HUDEP-2 (cell line): ENCODE measurements at regions not wholly inside any gene's neighbourhood (a gene's known extent, or its start where the extent isn't known, plus 50 kb on each side); places are given as distances from the start of the nearest gene placed in this dataset.
"Not testable (repeated sequence)": the region's sequence is repeated elsewhere in the genome, so short reads cannot be mapped to it uniquely, and the experiment has no call there.

Experiments used
- DNase-seq, 76 experiments: peaks; one replicate each; lab custom pipeline; 2025; ENCODE audit not compliant: unreplicated experiment in 76 of 76; lab: John Stamatoyannopoulos, UW

GRCh38 chr6:114862819-114863218 lies 520.0 kb upstream of the HS3ST5 start:
- no peak for DNase-seq

DNA sequence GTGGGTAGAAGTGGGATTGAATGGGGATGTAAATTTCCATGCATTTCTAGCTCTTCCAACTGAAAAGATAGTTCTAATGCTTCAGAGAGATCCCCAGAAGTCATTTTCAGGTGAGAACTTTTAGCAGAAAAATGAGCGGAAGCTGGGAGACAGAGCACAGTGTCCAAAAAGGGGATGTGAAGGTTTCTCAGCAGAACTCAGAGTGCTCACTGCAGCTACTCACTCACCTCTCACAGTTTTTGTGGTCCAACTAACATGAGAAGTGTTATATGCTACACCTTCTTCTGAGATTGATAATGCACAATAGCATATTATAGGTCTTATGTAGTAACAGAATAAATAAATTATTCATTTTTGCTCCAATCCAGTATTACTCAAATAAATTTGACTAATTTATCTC lies 519.2 kb upstream of the HS3ST5 start:
- DNase-seq, result no peak

- no peak for DNase-seq
Measured at GRCh38 chr6:114844359-114844758, 501.5 kb upstream of the HS3ST5 start.

- DNase-seq, result no peak
Measured at GRCh38 chr6:114839019-114839418, 496.2 kb upstream of the HS3ST5 start.

DNA sequence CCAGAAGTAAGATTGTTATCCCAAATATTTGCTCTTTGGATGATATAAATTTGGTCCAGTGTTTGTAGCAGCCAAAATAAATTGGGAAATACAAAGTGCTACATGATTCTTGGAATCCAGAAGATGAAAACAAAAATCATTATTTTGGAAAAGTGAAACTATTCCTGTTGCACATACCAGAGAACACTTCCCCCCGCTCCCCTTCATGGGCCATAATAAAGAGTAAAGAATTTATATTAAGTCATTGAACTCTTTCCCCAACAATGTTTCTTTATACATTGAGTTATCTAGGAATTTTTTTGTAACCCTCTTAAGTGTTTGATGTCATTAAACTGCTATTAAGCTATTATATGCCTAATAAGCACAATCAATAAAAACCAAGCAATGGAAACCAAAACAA lies 490.4 kb upstream of the HS3ST5 start:
- DNase-seq, result no peak

GRCh38 chr6:114830515-114830914 lies 487.7 kb upstream of the HS3ST5 start:
- no peak for DNase-seq

GRCh38 chr6:114827135-114827534 lies 484.3 kb upstream of the HS3ST5 start:
- no peak for DNase-seq

DNA sequence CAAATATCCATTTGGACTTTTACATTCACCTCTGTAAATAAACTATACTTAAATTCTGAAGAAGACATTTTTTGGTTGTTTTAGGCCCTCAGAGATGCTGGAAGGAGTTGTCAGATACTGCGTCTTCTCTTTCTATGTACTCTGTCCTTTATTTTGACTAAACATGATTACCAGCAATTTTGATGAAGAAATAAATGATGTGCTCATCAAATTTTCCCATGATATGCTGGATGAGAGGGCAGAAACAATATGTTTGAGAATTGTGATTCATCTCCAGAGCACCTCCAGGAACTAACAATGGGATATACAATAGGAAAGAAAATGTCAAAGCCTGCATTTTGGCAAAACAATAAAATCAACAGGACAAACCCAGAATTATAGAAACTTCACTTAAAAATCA lies 481.6 kb upstream of the HS3ST5 start:
- no peak for DNase-seq

- no peak for DNase-seq
Measured at GRCh38 chr6:114816678-114817077, 473.9 kb upstream of the HS3ST5 start.

- no peak for DNase-seq
Measured at GRCh38 chr6:114810468-114810867, 467.6 kb upstream of the HS3ST5 start.

GRCh38 chr6:114805426-114805825 lies 462.6 kb upstream of the HS3ST5 start:
- DNase-seq, result not testable (repeated sequence)

GRCh38 chr6:114796576-114796975 lies 453.8 kb upstream of the HS3ST5 start:
- DNase-seq, result no peak

DNA sequence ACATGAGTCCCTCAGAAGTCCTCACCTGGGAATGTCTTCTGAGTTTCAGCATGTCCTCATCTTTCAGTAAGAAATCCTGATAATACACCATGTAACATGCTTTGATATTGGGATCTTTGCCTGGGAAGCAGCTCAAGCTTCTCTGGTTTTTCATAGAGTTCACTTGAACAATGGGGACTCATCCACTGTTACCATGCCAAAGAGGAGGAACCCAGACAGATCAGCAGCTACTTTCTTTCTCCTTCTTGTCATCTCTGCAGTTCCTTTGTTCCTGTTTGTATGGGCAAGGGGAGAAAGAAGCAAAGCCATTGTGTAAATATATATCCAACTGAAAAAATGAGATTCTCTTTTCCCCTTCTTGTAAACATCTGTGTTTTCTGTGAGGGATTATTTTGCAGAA lies 450.6 kb upstream of the HS3ST5 start:
- no peak for DNase-seq

DNA sequence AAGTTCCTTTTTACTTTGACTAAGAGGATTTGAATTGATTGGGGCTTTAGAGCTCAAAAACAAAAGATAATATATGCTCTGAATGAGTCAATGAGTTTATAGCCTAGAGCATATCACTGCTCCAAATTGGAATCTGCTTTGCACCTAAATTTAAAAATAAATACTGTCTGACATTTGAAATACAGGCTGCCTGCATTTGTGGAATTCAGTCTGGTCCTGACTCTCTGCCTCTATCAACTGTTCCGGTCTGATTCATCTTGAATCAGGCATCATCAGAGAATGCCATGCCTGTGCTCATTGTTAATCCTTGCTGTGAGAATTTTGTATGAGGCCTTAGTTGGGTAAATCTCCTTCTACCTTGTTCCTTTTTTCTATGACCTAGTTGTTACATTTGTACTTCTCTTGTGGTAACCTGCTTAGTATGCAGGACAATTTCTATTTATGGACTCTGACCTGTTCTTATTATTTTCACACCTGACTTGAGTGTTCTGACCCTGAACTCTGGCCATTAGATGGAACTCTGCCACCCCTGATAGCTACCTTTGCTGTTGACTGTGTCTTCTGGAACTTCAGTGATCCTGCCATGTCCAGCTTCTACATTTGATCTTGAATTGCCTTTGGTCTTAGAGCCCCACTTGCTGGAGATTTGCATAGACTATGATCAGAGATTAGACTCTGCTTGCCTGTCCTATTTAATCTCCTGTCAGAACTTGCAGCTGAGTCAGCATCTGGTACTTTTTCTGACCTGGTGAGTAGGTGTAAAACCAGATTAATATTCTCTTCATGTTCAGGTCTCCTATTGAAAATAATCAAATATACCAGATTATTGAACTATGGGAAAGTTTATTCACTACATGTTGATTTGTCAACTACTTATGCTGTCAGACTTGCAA lies 442.7 kb upstream of the HS3ST5 start:
- no peak for DNase-seq

DNA sequence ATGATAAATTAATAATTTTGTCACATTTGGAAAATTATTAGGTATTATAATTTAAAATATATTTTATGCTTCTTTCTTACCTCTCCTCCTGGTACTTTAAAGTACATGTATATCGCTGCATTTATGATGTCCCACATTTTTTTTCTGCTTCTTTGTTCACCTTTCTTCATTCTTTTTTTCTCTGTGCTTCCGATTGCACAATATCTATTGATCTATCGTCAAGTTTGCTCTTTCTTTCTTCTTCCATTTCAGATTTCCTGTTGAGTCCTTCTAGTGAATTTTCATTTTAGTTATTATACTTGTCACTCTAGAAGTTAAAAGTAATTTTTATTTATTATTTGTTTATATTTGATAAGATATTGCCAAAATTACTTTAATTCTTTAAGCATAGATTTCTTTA lies 441.0 kb upstream of the HS3ST5 start:
- DNase-seq, result no peak

- no peak for DNase-seq
Measured at GRCh38 chr6:114783083-114783482, 440.3 kb upstream of the HS3ST5 start.

DNA sequence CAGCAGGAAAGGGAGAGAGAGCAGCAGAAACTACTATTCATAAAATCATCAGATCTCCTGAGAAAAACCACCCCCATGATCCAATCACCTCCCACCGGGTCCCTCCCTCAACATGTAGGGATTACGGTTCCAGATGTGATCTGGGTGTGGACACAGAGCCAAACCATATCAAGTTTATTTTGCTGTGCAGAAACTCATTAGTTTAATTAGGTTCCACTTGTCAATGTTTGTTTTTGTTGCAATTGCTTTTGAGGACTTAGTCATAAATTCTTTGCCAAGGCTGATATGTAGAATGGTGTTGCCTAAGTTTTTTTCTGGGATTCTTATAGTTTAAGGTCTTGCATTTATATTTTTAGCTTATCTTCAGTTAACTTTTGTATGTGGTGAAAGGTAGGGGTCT lies 422.0 kb upstream of the HS3ST5 start:
- DNase-seq, result no peak

GRCh38 chr6:114762145-114762544 lies 419.3 kb upstream of the HS3ST5 start:
- no peak for DNase-seq

- peak in 35 of 76 experiments; percentile 1 to 60 (median 21) for DNase-seq
Measured at GRCh38 chr6:114747995-114748625, 405.3 kb upstream of the HS3ST5 start.

- no peak for DNase-seq
Measured at GRCh38 chr6:114740547-114740946, 397.7 kb upstream of the HS3ST5 start.

DNA sequence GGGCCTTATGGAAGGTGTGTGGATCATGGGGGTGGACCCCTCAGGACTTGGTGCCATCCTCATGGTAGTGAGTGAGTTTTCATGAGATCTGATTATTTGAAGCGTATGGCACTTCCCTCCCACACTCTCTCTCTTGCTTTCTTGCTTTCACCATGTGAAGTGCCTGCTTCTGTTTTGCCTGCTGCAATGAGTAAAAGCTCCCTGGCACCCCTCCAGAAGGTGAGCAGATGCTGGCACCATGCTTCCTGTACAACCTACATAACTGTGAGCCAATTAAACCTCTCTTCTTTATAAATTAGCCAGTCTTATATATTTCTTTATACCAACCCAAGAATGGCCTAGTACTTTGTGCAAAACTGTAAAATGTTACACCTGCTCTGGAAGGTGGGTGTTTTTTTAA lies 396.8 kb upstream of the HS3ST5 start:
- DNase-seq, result no peak

DNA sequence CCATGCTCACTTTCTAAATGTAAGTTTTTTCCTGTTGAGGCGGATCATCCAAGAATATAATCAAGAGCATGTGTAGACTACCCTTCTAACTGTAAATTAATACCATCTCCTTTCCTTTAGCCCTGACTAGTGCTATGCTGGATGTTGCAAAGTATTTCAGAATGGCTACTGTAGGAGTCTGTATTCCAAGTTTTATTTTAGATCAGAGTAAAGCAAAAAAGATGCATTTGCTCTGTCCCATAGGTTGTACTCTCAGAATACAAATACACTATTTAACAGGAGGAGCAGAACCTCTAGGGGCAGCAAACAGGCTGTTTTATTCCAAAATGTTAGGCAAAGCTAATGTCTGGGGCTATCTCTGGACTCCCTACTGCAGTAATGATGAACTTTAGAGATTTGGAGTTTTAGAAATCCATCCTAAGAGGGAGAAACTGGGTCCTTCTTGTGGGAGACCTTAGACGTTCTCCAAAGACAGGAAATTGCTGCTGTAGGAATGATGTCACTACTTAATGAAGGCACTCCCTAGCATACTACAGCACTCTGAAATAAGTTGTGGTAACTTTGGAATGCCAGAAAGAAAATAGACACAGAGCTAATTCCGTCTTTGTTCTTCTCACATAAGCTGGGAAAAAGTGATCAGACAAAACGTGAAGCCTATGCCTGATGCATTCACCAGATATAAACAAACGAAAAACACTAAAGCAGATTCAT lies 392.4 kb upstream of the HS3ST5 start:
- no peak for DNase-seq
